ENCODE measurements at regions not wholly inside any gene's neighbourhood (a gene's known extent, or its start where the extent isn't known, plus 50 kb on each side); places are given as distances from the start of the nearest gene placed in this dataset.

- TF ChIP-seq CTCF (IDR thresholded peaks at IDR 0.05) (no peak), ESRRA (IDR thresholded peaks at IDR 0.05; ENCODE audit: borderline replicate concordance, low read length) (no peak), MAX (IDR thresholded peaks at IDR 0.05) (no peak), HMGXB4 (CRISPR knock-in tag; IDR thresholded peaks at IDR 0.05; ENCODE audit: borderline replicate concordance) (no peak), CHD4 (IDR thresholded peaks at IDR 0.05; ENCODE audit: borderline replicate concordance) (no peak), EP300 (IDR thresholded peaks at IDR 0.05) (no peak), POLR2A (IDR thresholded peaks at IDR 0.05; ENCODE audit: low read length) (no peak), NFE2L2 (conservative IDR thresholded peaks at IDR 0.05; ENCODE audit: low read length) (no peak), SMC3 (IDR thresholded peaks at IDR 0.05) (no peak), HDAC2 (IDR thresholded peaks at IDR 0.05) (no peak), REST (IDR thresholded peaks at IDR 0.05) (no peak), USF2 (IDR thresholded peaks at IDR 0.05) (no peak), HOXB5 (CRISPR knock-in tag; IDR thresholded peaks at IDR 0.05) (no peak), MYC (IDR thresholded peaks at IDR 0.05; ENCODE audit: borderline replicate concordance, low read length) (no peak)
Observed at GRCh38 chr2:20528713-20529112, 81.8 kb downstream of the RHOB start.

Data from A549 (cell line).